H1 (cell line): ENCODE measurements at regions not wholly inside any gene's neighbourhood (a gene's known extent, or its start where the extent isn't known, plus 50 kb on each side); places are given as distances from the start of the nearest gene placed in this dataset.

Experiments
- CTCF ChIA-PET: fragments of 300-600 bp; sonication (Branson Sonifier 250); formaldehyde crosslinking; loops from one replicate; lab custom pipeline; 2021; ENCODE audit not compliant: partially characterized antibody; lab: Charles Lee
- POLR2A ChIA-PET: fragments of 300-600 bp; sonication (Branson Sonifier 250); formaldehyde crosslinking; loops from one replicate; lab custom pipeline; 2021; ENCODE audit warnings: inconsistent platforms; ENCODE audit not compliant: partially characterized antibody; lab: Charles Lee
- DNase-seq, 2 experiments: peaks; one replicate each; pipeline versions ENCODE4 v3.0.0 to v3.0.0-alpha.2; 2010 to 2022; ENCODE audit warnings: low spot score in 2 of 2, low read depth in 1 of 2, mixed read lengths in 1 of 2
- FAIRE-seq: peaks from 2 replicates; lab custom pipeline; 2011; peaks lifted over from hg19 to GRCh38; lab: Jason Lieb, UNC
- H2AFZ ChIP-seq: 2 replicates; pipeline ENCODE4 v1.8.1; 2012; ENCODE audit warnings: low read length, inconsistent platforms
- H2AK5ac ChIP-seq: 2 replicates; pipeline ENCODE4 v1.6.1; 2013; ENCODE audit warnings: low read depth, low read length
- H2BK120ac ChIP-seq: replicated peaks from 2 replicates; pipeline ENCODE3; 2013; ENCODE audit warnings: low read depth, low read length, inconsistent platforms
- H2BK12ac ChIP-seq: 2 replicates; pipeline ENCODE4 v1.6.1; 2013; ENCODE audit warnings: low read depth, low read length
- H2BK15ac ChIP-seq: 2 replicates; pipeline ENCODE4 v1.6.1; 2013; ENCODE audit warnings: low read length
- H2BK20ac ChIP-seq: 2 replicates; pipeline ENCODE4 v1.6.1; 2013; ENCODE audit warnings: low read length
- H2BK5ac ChIP-seq: 2 replicates; pipeline ENCODE4 v1.6.1; 2013; ENCODE audit warnings: low read depth, low read length
- H3K14ac ChIP-seq: 2 replicates; pipeline ENCODE4 v1.6.1; 2013; ENCODE audit warnings: inconsistent platforms; ENCODE audit not compliant: insufficient read length
- H3K18ac ChIP-seq: 2 replicates; pipeline ENCODE4 v1.6.1; 2013; ENCODE audit warnings: low read length; ENCODE audit errors: extremely low read depth
- H3K23ac ChIP-seq: 2 replicates; pipeline ENCODE4 v1.6.1; 2013; ENCODE audit warnings: inconsistent platforms; ENCODE audit not compliant: insufficient read length
- H3K23me2 ChIP-seq: 2 replicates; pipeline ENCODE4 v1.6.1; 2013; ENCODE audit warnings: low read depth, low read length
- H3K27ac ChIP-seq: 2 replicates; pipeline ENCODE4 v1.6.1; 2011; ENCODE audit warnings: low read depth, low read length, inconsistent platforms
- H3K27me3 ChIP-seq, 4 experiments: replicated peaks in 1 of 4; 1 replicate in 1 of 4; 2 replicates in 3 of 4; pipeline versions ENCODE4 v1.6.1 to v1.8.1; 2011 to 2013; ENCODE audit warnings: low read length in 3 of 4, mild to moderate bottlenecking in 3 of 4, inconsistent platforms in 2 of 4, mixed read lengths in 2 of 4, moderate library complexity in 1 of 4; ENCODE audit not compliant: control insufficient read depth in 3 of 4, insufficient read depth in 3 of 4; ENCODE audit errors: extremely low read depth in 1 of 4
- H3K36me3 ChIP-seq, 4 experiments: 2 replicates each; pipeline versions ENCODE4 v1.6.1 to v1.8.1; 2011 to 2013; ENCODE audit warnings: mild to moderate bottlenecking in 4 of 4, low read length in 3 of 4, moderate library complexity in 2 of 4, control low read depth in 1 of 4, inconsistent platforms in 1 of 4; ENCODE audit not compliant: insufficient read depth in 4 of 4, control insufficient read depth in 2 of 4
- H3K4ac ChIP-seq: replicated peaks from 2 replicates; pipeline ENCODE3; 2013; ENCODE audit warnings: low read length, low read depth, mixed read lengths, inconsistent platforms; ENCODE audit not compliant: insufficient read length
- H3K4me1 ChIP-seq, 4 experiments: replicated peaks in 1 of 4; 1 replicate in 1 of 4; 2 replicates in 3 of 4; pipeline versions ENCODE4 v1.6.1 to v1.8.1; 2011 to 2013; ENCODE audit warnings: low read length in 3 of 4, inconsistent platforms in 2 of 4, mixed read lengths in 1 of 4; ENCODE audit not compliant: insufficient read depth in 4 of 4, control insufficient read depth in 3 of 4
- H3K4me2 ChIP-seq, 2 experiments: 2 replicates each; pipeline versions ENCODE4 v1.6.1 to v1.8.1; 2011 to 2013; ENCODE audit warnings: low read depth in 2 of 2, low read length in 2 of 2, control low read depth in 1 of 2, inconsistent platforms in 1 of 2, mild to moderate bottlenecking in 1 of 2; ENCODE audit not compliant: insufficient read depth in 1 of 2
- H3K4me3 ChIP-seq, 4 experiments: fragments of 200-600, 300-600 bp in 1 of 4; sonication (generic), shearing (Covaris generic), sonication (Bioruptor Twin) in 1 of 4; 2 replicates each; pipeline versions ENCODE4 v1.5.1 to v1.8.1; 2011 to 2016; ENCODE audit warnings: low read length in 4 of 4, low read depth in 3 of 4, control low read depth in 2 of 4, inconsistent platforms in 2 of 4, mild to moderate bottlenecking in 2 of 4, mixed read lengths in 1 of 4, moderate library complexity in 1 of 4; ENCODE audit not compliant: insufficient read depth in 2 of 4; ENCODE audit errors: extremely low read depth in 1 of 4
- H3K56ac ChIP-seq: replicated peaks from 2 replicates; pipeline ENCODE3; 2013; ENCODE audit warnings: low read depth, mild to moderate bottlenecking, mixed read lengths, low read length, inconsistent platforms; ENCODE audit not compliant: insufficient read length
- H3K79me1 ChIP-seq: 2 replicates; pipeline ENCODE4 v1.6.1; 2013; ENCODE audit warnings: low read depth, low read length, control low read depth
- H3K79me2 ChIP-seq, 2 experiments: 2 replicates each; pipeline versions ENCODE4 v1.6.1 to v1.8.1; 2012 to 2013; ENCODE audit warnings: low read length in 2 of 2, mild to moderate bottlenecking in 2 of 2, inconsistent platforms in 1 of 2; ENCODE audit not compliant: insufficient read depth in 2 of 2, control insufficient read depth in 1 of 2
- H3K9ac ChIP-seq, 4 experiments: replicated peaks in 1 of 4; 1 replicate in 1 of 4; 2 replicates in 3 of 4; pipeline versions ENCODE4 v1.6.1 to v1.8.1; 2011 to 2013; ENCODE audit warnings: low read depth in 3 of 4, low read length in 3 of 4, control low read depth in 2 of 4, mild to moderate bottlenecking in 2 of 4, moderate library complexity in 2 of 4, inconsistent platforms in 1 of 4; ENCODE audit errors: extremely low read depth in 1 of 4
- H3K9me3 ChIP-seq, 2 experiments: 2 replicates each; pipeline versions ENCODE4 v1.6.1 to v1.8.1; 2012 to 2013; ENCODE audit warnings: mild to moderate bottlenecking in 2 of 2, moderate library complexity in 2 of 2, control low read depth in 1 of 2, inconsistent platforms in 1 of 2, low read depth in 1 of 2, low read length in 1 of 2, mixed read lengths in 1 of 2; ENCODE audit not compliant: insufficient read depth in 2 of 2
- H4K20me1 ChIP-seq, 2 experiments: replicated peaks in 1 of 2; 2 replicates each; pipeline versions ENCODE3 to v1.8.1; 2011 to 2013; ENCODE audit warnings: inconsistent platforms in 2 of 2, low read length in 2 of 2, mild to moderate bottlenecking in 1 of 2; ENCODE audit not compliant: insufficient read depth in 2 of 2, control insufficient read depth in 1 of 2
- H4K5ac ChIP-seq: 2 replicates; pipeline ENCODE4 v1.6.1; 2013; ENCODE audit warnings: low read length, low read depth, mixed read lengths, inconsistent platforms; ENCODE audit not compliant: insufficient read length
- H4K8ac ChIP-seq: 2 replicates; pipeline ENCODE4 v1.8.0; 2013; ENCODE audit warnings: mild to moderate bottlenecking, moderate library complexity, low read length, inconsistent platforms; ENCODE audit not compliant: insufficient read depth; ENCODE audit errors: extremely low read depth
- H4K91ac ChIP-seq: replicated peaks from 2 replicates; pipeline ENCODE3; 2013; ENCODE audit warnings: low read length, mixed read lengths, inconsistent platforms; ENCODE audit not compliant: insufficient read length
- ATF3 ChIP-seq: IDR thresholded peaks from 2 replicates; pipeline ENCODE4 v1.6.1; 2011; ENCODE audit warnings: low read depth, mild to moderate bottlenecking, low read length; ENCODE audit not compliant: insufficient read depth
- CEBPB ChIP-seq: IDR thresholded peaks from 2 replicates; pipeline ENCODE4 v1.6.1; 2012; ENCODE audit warnings: low read depth, low read length
- SIRT6 ChIP-seq: IDR thresholded peaks from one replicate; pipeline ENCODE4 v1.7.1; 2012; ENCODE audit warnings: low read length, inconsistent platforms
- WGBS, 2 experiments: shearing (Covaris generic) in 1 of 2; methylation state at CpG; one replicate each; pipeline versions ENCODE4 v1.1.6 to v1.1.7; 2013 to 2015; ENCODE audit warnings: low lambda C conversion rate in 2 of 2, mixed read lengths in 2 of 2, inconsistent platforms in 1 of 2, low coverage in 1 of 2, missing lambda C conversion rate in 1 of 2; ENCODE audit not compliant: insufficient replicate concordance in 2 of 2, insufficient coverage in 1 of 2, insufficient read length in 1 of 2; ENCODE audit errors: extremely low coverage in 1 of 2, missing lambda C conversion rate in 1 of 2; 5-methylcytosine and 5-hydroxymethylcytosine counted together

DNA sequence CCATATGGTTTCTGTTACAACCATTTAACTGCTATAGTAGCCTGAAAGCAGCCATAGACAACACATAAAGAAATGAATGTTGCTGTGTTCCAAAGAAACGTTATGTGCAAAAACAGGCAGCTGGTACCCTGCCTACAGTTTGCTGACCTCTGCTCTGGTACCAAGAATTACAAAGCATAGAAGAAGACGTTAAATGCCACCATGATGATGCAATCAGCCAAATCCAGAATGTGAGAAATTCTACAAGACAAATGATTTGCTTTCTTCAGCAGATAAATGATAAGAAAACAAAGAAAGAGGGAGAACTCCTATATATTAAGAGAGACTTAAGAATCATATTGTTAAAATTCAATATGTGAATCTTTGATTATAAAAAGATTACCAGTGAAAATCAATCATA, 97.8 kb upstream of the PDE4B start:
- H3K4ac ChIP-seq, result no peak overlapping the region
- no peak overlapping the region for H3K27ac ChIP-seq
- no peak overlapping the region for H3K14ac ChIP-seq
- no peak overlapping the region for H3K18ac ChIP-seq
- ChIA-PET CTCF (interaction anchor here (0.7 to 3.1 kb wide), 3 partner anchors 8 to 459 kb away, joined by 3 to 13 read pairs (median 4); no protein-coding TSS in a partner anchor), POLR2A (no interaction called here)
- H4K8ac ChIP-seq, result no peak overlapping the region
- no peaks in the 10 kb centered on the region for H3K27me3 ChIP-seq
- no peaks in the 10 kb centered on the region for H3K23me2 ChIP-seq
- no peak overlapping the region for H2BK12ac ChIP-seq
- no peak overlapping the region for H3K56ac ChIP-seq
- WGBS, 2 experiments, result 90% methylated on average over 2 of the region's 2 CpGs; no CpG with 5 or more reads in 1 of the 2 experiments
- no peak overlapping the region for H4K5ac ChIP-seq
- no peak overlapping the region for H2AFZ ChIP-seq
- no peak for FAIRE-seq
- no peak overlapping the region for H2BK15ac ChIP-seq
- H3K9ac ChIP-seq, result no peak overlapping the region
- H3K4me1 ChIP-seq, result no peaks in the 10 kb centered on the region
- TF ChIP-seq SIRT6 (no peak), CEBPB (peak; percentile 82; the same call in 1 of the 2 replicates), ATF3 (0 out of 2 replicates have a peak, but pooled peaks have one; percentile 2)
- no peak overlapping the region for H4K91ac ChIP-seq
- DNase-seq, result no peak
- no peaks in the 10 kb centered on the region for H3K79me1 ChIP-seq
- no peaks in the 10 kb centered on the region for H4K20me1 ChIP-seq
- no peak overlapping the region for H3K4me2 ChIP-seq
- H2BK20ac ChIP-seq, result no peak overlapping the region
- no peak overlapping the region for H3K23ac ChIP-seq
- no peak overlapping the region for H3K4me3 ChIP-seq
- H2AK5ac ChIP-seq, result no peak overlapping the region
- no peak overlapping the region for H2BK120ac ChIP-seq
- H3K79me2 ChIP-seq, result no peaks in the 10 kb centered on the region
- H3K36me3 ChIP-seq, result no peaks in the 10 kb centered on the region
- H2BK5ac ChIP-seq, result no peak overlapping the region
- no peaks in the 10 kb centered on the region for H3K9me3 ChIP-seq
